H9 (cell line): ENCODE measurements at regions not wholly inside any gene's neighbourhood (a gene's known extent, or its start where the extent isn't known, plus 50 kb on each side); places are given as distances from the start of the nearest gene placed in this dataset.

ENCODE experiments used
- DNase-seq: peaks from one replicate; pipeline ENCODE4 v3.0.0-alpha.2; 2017
- H2AFZ ChIP-seq: one replicate; pipeline ENCODE4 v1.6.1; 2013; ENCODE audit warnings: mild to moderate bottlenecking, low read length, control low read depth, moderate library complexity
- H2AK5ac ChIP-seq: 2 replicates; pipeline ENCODE4 v1.6.1; 2013; ENCODE audit warnings: low read length, control low read depth, mixed read lengths; ENCODE audit not compliant: insufficient read length
- H2BK120ac ChIP-seq: one replicate; pipeline ENCODE4 v1.6.1; 2013; ENCODE audit warnings: low read depth, mild to moderate bottlenecking, low read length, control low read depth, inconsistent platforms; ENCODE audit not compliant: poor library complexity, severe bottlenecking
- H2BK12ac ChIP-seq: 2 replicates; pipeline ENCODE4 v1.6.1; 2013; ENCODE audit warnings: low read length, control low read depth, mixed read lengths, low read depth; ENCODE audit not compliant: insufficient read length
- H2BK15ac ChIP-seq: 2 replicates; pipeline ENCODE4 v1.6.1; 2013; ENCODE audit warnings: low read depth, low read length, control low read depth
- H2BK20ac ChIP-seq: one replicate; pipeline ENCODE4 v1.6.1; 2013; ENCODE audit warnings: low read depth, mild to moderate bottlenecking, low read length, control low read depth, inconsistent platforms; ENCODE audit not compliant: poor library complexity, severe bottlenecking
- H2BK5ac ChIP-seq: 2 replicates; pipeline ENCODE4 v1.6.1; 2013; ENCODE audit warnings: low read length, control low read depth, mixed read lengths; ENCODE audit not compliant: insufficient read length
- H3K14ac ChIP-seq: 2 replicates; pipeline ENCODE4 v1.6.1; 2013; ENCODE audit warnings: low read length, control low read depth; ENCODE audit not compliant: insufficient read depth
- H3K18ac ChIP-seq: 2 replicates; pipeline ENCODE4 v1.6.1; 2013; ENCODE audit warnings: low read depth, mild to moderate bottlenecking, mixed read lengths, low read length, control low read depth; ENCODE audit not compliant: insufficient read length
- H3K23ac ChIP-seq: 2 replicates; pipeline ENCODE4 v1.6.1; 2013; ENCODE audit warnings: low read length, control low read depth, mixed read lengths, low read depth; ENCODE audit not compliant: insufficient read length
- H3K23me2 ChIP-seq: 2 replicates; pipeline ENCODE4 v1.6.1; 2013; ENCODE audit warnings: low read depth, mild to moderate bottlenecking, mixed read lengths, low read length, control low read depth; ENCODE audit not compliant: insufficient read length, poor library complexity, severe bottlenecking
- H3K27ac ChIP-seq: 2 replicates; pipeline ENCODE4 v1.5.1; 2013; ENCODE audit warnings: low read length, control low read depth, mixed read lengths, low read depth; ENCODE audit not compliant: insufficient read length
- H3K27me3 ChIP-seq: 2 replicates; pipeline ENCODE4 v1.6.1; 2013; ENCODE audit warnings: low read length, control low read depth, inconsistent platforms; ENCODE audit not compliant: insufficient read depth
- H3K4ac ChIP-seq: 2 replicates; pipeline ENCODE4 v1.6.1; 2013; ENCODE audit warnings: low read depth, mild to moderate bottlenecking, control low read depth, inconsistent platforms, low read length, moderate library complexity
- H3K4me1 ChIP-seq: 2 replicates; pipeline ENCODE4 v1.6.1; 2013; ENCODE audit warnings: low read length, control low read depth, inconsistent platforms; ENCODE audit not compliant: insufficient read depth
- H3K4me2 ChIP-seq: 2 replicates; pipeline ENCODE4 v1.6.1; 2013; ENCODE audit warnings: low read length, control low read depth, mixed read lengths; ENCODE audit not compliant: insufficient read length, insufficient read depth
- H3K56ac ChIP-seq: 2 replicates; pipeline ENCODE4 v1.6.1; 2013; ENCODE audit warnings: low read depth, mild to moderate bottlenecking, mixed read lengths, low read length, control low read depth; ENCODE audit not compliant: insufficient read length
- H3K79me1 ChIP-seq: 2 replicates; pipeline ENCODE4 v1.6.1; 2013; ENCODE audit warnings: low read depth, mild to moderate bottlenecking, moderate library complexity, low read length, control low read depth, inconsistent platforms; ENCODE audit not compliant: insufficient read depth, poor library complexity, severe bottlenecking
- H3K79me2 ChIP-seq: 2 replicates; pipeline ENCODE4 v1.6.1; 2013; ENCODE audit warnings: low read length, control low read depth, inconsistent platforms; ENCODE audit not compliant: insufficient read depth
- H3K9ac ChIP-seq: 2 replicates; pipeline ENCODE4 v1.6.1; 2013; ENCODE audit warnings: low read length, control low read depth, mixed read lengths; ENCODE audit not compliant: insufficient read length; ENCODE audit errors: extremely low read depth
- H3K9me3 ChIP-seq: one replicate; pipeline ENCODE4 v1.6.1; 2013; ENCODE audit warnings: low read depth, low read length, inconsistent platforms; ENCODE audit not compliant: control insufficient read depth
- H3T11ph ChIP-seq: one replicate; pipeline ENCODE4 v1.6.1; 2013; ENCODE audit warnings: mild to moderate bottlenecking, low read length, control low read depth, inconsistent platforms
- H4K20me1 ChIP-seq: one replicate; pipeline ENCODE4 v1.6.1; 2013; ENCODE audit not compliant: control insufficient read depth, insufficient read length, insufficient read depth
- H4K5ac ChIP-seq: 2 replicates; pipeline ENCODE4 v1.6.1; 2013; ENCODE audit warnings: low read depth, mild to moderate bottlenecking, mixed read lengths, low read length, control low read depth; ENCODE audit not compliant: insufficient read length
- H4K8ac ChIP-seq: replicated peaks from 2 replicates; pipeline ENCODE4 v1.6.1; 2013; ENCODE audit warnings: low read length, control low read depth, mixed read lengths, low read depth; ENCODE audit not compliant: insufficient read length
- H4K91ac ChIP-seq: 2 replicates; pipeline ENCODE4 v1.6.1; 2013; ENCODE audit warnings: low read depth, mild to moderate bottlenecking, moderate library complexity, mixed read lengths, low read length, control low read depth; ENCODE audit not compliant: insufficient read length
- H3K27ac Mint-ChIP-seq, 3 experiments: 2 replicates in 2 of 3; 3 replicates in 1 of 3; pipeline ENCODE4 v1.8.0; 2020 to 2021; ENCODE audit warnings: mixed read lengths in 3 of 3, mild to moderate bottlenecking in 1 of 3, moderate library complexity in 1 of 3
- H3K27me3 Mint-ChIP-seq: 2 replicates; pipeline ENCODE4 v1.8.0; 2021; ENCODE audit warnings: low read depth, mild to moderate bottlenecking, moderate library complexity, mixed read lengths
- H3K36me3 Mint-ChIP-seq, 3 experiments: 2 replicates in 2 of 3; 3 replicates in 1 of 3; pipeline ENCODE4 v1.8.0; 2020 to 2021; ENCODE audit warnings: low read depth in 3 of 3, mixed read lengths in 3 of 3; ENCODE audit not compliant: insufficient read depth in 1 of 3
- H3K4me1 Mint-ChIP-seq, 2 experiments: 2 replicates each; pipeline ENCODE4 v1.8.0; 2020; ENCODE audit warnings: mixed read lengths in 2 of 2
- H3K4me3 Mint-ChIP-seq, 2 experiments: 2 replicates in 1 of 2; 3 replicates in 1 of 2; pipeline ENCODE4 v1.8.0; 2020 to 2021; ENCODE audit warnings: mild to moderate bottlenecking in 2 of 2, mixed read lengths in 2 of 2, moderate library complexity in 1 of 2
- H3K9me3 Mint-ChIP-seq, 2 experiments: 2 replicates in 1 of 2; 3 replicates in 1 of 2; pipeline ENCODE4 v1.8.0; 2020; ENCODE audit warnings: mild to moderate bottlenecking in 2 of 2, mixed read lengths in 2 of 2, moderate library complexity in 1 of 2
- WGBS: extraction: QIAGEN DNeasy Blood & Tissue Kit; methylation state at CpG from one replicate; pipeline ENCODE4 v1.1.7; 2013; ENCODE audit warnings: missing lambda C conversion rate, low lambda C conversion rate, mixed read lengths; ENCODE audit not compliant: insufficient read length; ENCODE audit errors: extremely low coverage; 5-methylcytosine and 5-hydroxymethylcytosine counted together
- TF ChIP-seq, protein P1 (sequence below): fragments of 200-600 bp; sonication (generic); conservative IDR thresholded peaks from 3 replicates; pipeline ENCODE4 v1.8.0; 2021; ENCODE audit warnings: antibody characterized with exemption, mild to moderate bottlenecking

DNA sequence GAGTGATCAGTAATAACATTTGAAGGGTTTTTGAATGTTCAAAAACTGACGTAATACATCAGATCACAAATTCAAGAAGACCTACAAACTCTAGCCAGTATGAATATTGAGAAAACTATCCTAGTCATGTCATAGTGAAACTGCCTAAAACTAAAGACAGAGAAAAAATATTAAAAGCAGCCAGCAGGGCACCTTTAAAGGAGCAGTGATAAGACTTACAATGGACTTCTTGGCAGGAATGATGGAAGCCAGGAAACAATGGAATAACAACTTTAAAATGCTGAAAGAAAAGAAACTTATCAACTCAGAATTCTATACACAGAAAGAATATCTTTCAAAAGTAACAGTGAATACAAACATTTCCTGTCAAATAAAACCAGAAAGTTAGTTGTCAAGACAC, 78.3 kb upstream of the CTBP2 start:
- no CpG with 5 or more reads among the region's 1 CpG for WGBS

More for the DNA sequence above, 78.3 kb upstream of the CTBP2 start:
- Histone ChIP-seq H3K56ac (no peak overlapping the region), H3K4ac (no peak overlapping the region), H2BK20ac (no peak overlapping the region), H4K5ac (no peak overlapping the region), H2BK120ac (no peak overlapping the region), H2AFZ (no peak overlapping the region), H3K23ac (no peak overlapping the region), H2BK12ac (no peak overlapping the region), H3T11ph (no peak overlapping the region), H3K27ac (no peak overlapping the region), H4K91ac (no peak overlapping the region), H3K27me3 (no peaks in the 10 kb centered on the region), H3K9me3 (no peaks in the 10 kb centered on the region), H3K4me2 (no peak overlapping the region), H4K8ac (no peak overlapping the region), H3K23me2 (no peaks in the 10 kb centered on the region), H3K18ac (no peak overlapping the region), H3K14ac (no peak overlapping the region), H2BK15ac (no peak overlapping the region), H3K9ac (no peak overlapping the region), H2AK5ac (no peak overlapping the region), H2BK5ac (no peak overlapping the region), H3K4me1 (no peaks in the 10 kb centered on the region; the same call in 1 of the 2 replicates), H4K20me1 (no peaks in the 10 kb centered on the region), H3K79me2 (no peaks in the 10 kb centered on the region), H3K79me1 (no peaks in the 10 kb centered on the region)
- H3K27me3 Mint-ChIP-seq: peaks cover 1% of the 10 kb centered on the region; the same call in 1 of the 2 replicates
- no peak overlapping the region for H3K4me3 Mint-ChIP-seq
- peaks cover 33 to 35% of the 10 kb centered on the region in 2 experiments for H3K9me3 Mint-ChIP-seq
- TF ChIP-seq, protein P1, sequence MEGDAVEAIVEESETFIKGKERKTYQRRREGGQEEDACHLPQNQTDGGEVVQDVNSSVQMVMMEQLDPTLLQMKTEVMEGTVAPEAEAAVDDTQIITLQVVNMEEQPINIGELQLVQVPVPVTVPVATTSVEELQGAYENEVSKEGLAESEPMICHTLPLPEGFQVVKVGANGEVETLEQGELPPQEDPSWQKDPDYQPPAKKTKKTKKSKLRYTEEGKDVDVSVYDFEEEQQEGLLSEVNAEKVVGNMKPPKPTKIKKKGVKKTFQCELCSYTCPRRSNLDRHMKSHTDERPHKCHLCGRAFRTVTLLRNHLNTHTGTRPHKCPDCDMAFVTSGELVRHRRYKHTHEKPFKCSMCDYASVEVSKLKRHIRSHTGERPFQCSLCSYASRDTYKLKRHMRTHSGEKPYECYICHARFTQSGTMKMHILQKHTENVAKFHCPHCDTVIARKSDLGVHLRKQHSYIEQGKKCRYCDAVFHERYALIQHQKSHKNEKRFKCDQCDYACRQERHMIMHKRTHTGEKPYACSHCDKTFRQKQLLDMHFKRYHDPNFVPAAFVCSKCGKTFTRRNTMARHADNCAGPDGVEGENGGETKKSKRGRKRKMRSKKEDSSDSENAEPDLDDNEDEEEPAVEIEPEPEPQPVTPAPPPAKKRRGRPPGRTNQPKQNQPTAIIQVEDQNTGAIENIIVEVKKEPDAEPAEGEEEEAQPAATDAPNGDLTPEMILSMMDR: no peak
- H3K36me3 Mint-ChIP-seq: peaks cover 5 to 30% (median 15%) of the 10 kb centered on the region in 3 experiments
- DNase-seq: no peak
- H3K4me1 Mint-ChIP-seq: peaks cover 3 to 4% of the 10 kb centered on the region in 2 experiments
- H3K27ac Mint-ChIP-seq: no peak overlapping the region
